ENCODE measurements at regions not wholly inside any gene's neighbourhood (a gene's known extent, or its start where the extent isn't known, plus 50 kb on each side); places are given as distances from the start of the nearest gene placed in this dataset.

GRCh38 chr5:15023266-15023665 lies 151.7 kb upstream of the ANKH start:
- 0% methylated on average over 1 of the region's 1 CpG for WGBS (ENCODE audit: insufficient coverage, insufficient replicate concordance, low lambda C conversion rate, missing lambda C conversion rate)
- no peak overlapping the region for H3K4me2 ChIP-seq (ENCODE audit: control insufficient read depth, insufficient read depth)
- in situ Hi-C loops (cut with MboI) (loop anchor here (25.0 kb wide), 1 partner anchor 661 kb away; no protein-coding TSS in a partner anchor), intact Hi-C loops (cut with micrococcal nuclease; ENCODE audit: unreplicated experiment) (no loop called here)
- no peak overlapping the region for H2AFZ ChIP-seq (ENCODE audit: control insufficient read depth, low read depth, low read length)
- H3K27ac ChIP-seq (ENCODE audit: control insufficient read depth, insufficient read depth): no peak overlapping the region
- ChIA-PET CTCF (interaction anchor here (0.8 kb wide), 1 partner anchor 9 kb away, joined by 4 read pairs; no protein-coding TSS in a partner anchor), SMC1A (ENCODE audit: uncharacterized antibody, unreplicated experiment) (interaction anchor here (0.8 kb wide), 1 partner anchor 302 kb away, joined by 3 read pairs; no protein-coding TSS in a partner anchor), RAD21 (ENCODE audit: unreplicated experiment) (no interaction called here), POLR2A (no interaction called here)
- no peaks in the 10 kb centered on the region for H3K36me3 ChIP-seq (ENCODE audit: control insufficient read depth in 2 of 2, insufficient read depth in 2 of 2, low read length in 1 of 2)
- no peak overlapping the region for H3K9ac ChIP-seq (ENCODE audit: control insufficient read depth, insufficient read depth, low read length)
- H3K9me3 ChIP-seq (replicated peaks; ENCODE audit: control insufficient read depth, insufficient read depth, low read length): no peaks in the 10 kb centered on the region
- DNase-seq (ENCODE audit: low read depth, low spot score) (no peak), ATAC-seq (no peak), FAIRE-seq (no peak)
- H3K4me1 ChIP-seq (ENCODE audit: control insufficient read depth, insufficient read depth, low read length): no peaks in the 10 kb centered on the region
- no peaks in the 10 kb centered on the region; a peak in 1 of 4 replicates for H3K27me3 ChIP-seq (replicated peaks in 1 of 2; ENCODE audit: control insufficient read depth in 2 of 2, insufficient read depth in 2 of 2, low read length in 1 of 2)
- BruUV-seq (replicated peaks): no TSS peak
- H3K4me3 ChIP-seq: no peak overlapping the region
- H3K79me2 ChIP-seq (ENCODE audit: control insufficient read depth, insufficient read depth, low read length): no peaks in the 10 kb centered on the region
- H4K20me1 ChIP-seq (ENCODE audit: control insufficient read depth, insufficient read depth): no peaks in the 10 kb centered on the region
- TF ChIP-seq SRF (IDR thresholded peaks at IDR 0.05; ENCODE audit: low read depth in 2 of 2, low read length in 2 of 2): no peak
- no peak for TF ChIP-seq NFYB (IDR thresholded peaks at IDR 0.05; ENCODE audit: insufficient read depth, low read depth, low read length)
- TF ChIP-seq ZBTB40 (IDR thresholded peaks at IDR 0.05; ENCODE audit: borderline replicate concordance): no peak
- no peak for TF ChIP-seq GABPA (IDR thresholded peaks at IDR 0.05; ENCODE audit: low read depth)
- TF ChIP-seq, protein P1, sequence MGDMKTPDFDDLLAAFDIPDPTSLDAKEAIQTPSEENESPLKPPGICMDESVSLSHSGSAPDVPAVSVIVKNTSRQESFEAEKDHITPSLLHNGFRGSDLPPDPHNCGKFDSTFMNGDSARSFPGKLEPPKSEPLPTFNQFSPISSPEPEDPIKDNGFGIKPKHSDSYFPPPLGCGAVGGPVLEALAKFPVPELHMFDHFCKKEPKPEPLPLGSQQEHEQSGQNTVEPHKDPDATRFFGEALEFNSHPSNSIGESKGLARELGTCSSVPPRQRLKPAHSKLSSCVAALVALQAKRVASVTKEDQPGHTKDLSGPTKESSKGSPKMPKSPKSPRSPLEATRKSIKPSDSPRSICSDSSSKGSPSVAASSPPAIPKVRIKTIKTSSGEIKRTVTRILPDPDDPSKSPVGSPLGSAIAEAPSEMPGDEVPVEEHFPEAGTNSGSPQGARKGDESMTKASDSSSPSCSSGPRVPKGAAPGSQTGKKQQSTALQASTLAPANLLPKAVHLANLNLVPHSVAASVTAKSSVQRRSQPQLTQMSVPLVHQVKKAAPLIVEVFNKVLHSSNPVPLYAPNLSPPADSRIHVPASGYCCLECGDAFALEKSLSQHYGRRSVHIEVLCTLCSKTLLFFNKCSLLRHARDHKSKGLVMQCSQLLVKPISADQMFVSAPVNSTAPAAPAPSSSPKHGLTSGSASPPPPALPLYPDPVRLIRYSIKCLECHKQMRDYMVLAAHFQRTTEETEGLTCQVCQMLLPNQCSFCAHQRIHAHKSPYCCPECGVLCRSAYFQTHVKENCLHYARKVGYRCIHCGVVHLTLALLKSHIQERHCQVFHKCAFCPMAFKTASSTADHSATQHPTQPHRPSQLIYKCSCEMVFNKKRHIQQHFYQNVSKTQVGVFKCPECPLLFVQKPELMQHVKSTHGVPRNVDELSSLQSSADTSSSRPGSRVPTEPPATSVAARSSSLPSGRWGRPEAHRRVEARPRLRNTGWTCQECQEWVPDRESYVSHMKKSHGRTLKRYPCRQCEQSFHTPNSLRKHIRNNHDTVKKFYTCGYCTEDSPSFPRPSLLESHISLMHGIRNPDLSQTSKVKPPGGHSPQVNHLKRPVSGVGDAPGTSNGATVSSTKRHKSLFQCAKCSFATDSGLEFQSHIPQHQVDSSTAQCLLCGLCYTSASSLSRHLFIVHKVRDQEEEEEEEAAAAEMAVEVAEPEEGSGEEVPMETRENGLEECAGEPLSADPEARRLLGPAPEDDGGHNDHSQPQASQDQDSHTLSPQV (IDR thresholded peaks at IDR 0.05): no peak
- no peak for TF ChIP-seq WRNIP1 (IDR thresholded peaks at IDR 0.05; ENCODE audit: borderline replicate concordance, low read depth, low read length)
- TF ChIP-seq RB1 (IDR thresholded peaks at IDR 0.05; ENCODE audit: borderline replicate concordance): no peak
- TF ChIP-seq NR2C1 (IDR thresholded peaks at IDR 0.05): no peak
- TF ChIP-seq ASH2L (IDR thresholded peaks at IDR 0.05; ENCODE audit: borderline replicate concordance, low read depth): no peak
- TF ChIP-seq, protein P2, sequence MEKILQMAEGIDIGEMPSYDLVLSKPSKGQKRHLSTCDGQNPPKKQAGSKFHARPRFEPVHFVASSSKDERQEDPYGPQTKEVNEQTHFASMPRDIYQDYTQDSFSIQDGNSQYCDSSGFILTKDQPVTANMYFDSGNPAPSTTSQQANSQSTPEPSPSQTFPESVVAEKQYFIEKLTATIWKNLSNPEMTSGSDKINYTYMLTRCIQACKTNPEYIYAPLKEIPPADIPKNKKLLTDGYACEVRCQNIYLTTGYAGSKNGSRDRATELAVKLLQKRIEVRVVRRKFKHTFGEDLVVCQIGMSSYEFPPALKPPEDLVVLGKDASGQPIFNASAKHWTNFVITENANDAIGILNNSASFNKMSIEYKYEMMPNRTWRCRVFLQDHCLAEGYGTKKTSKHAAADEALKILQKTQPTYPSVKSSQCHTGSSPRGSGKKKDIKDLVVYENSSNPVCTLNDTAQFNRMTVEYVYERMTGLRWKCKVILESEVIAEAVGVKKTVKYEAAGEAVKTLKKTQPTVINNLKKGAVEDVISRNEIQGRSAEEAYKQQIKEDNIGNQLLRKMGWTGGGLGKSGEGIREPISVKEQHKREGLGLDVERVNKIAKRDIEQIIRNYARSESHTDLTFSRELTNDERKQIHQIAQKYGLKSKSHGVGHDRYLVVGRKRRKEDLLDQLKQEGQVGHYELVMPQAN (conservative IDR thresholded peaks at IDR 0.05): no peak
- TF ChIP-seq EGR1 (IDR thresholded peaks at IDR 0.05; ENCODE audit: borderline replicate concordance in 1 of 2, low read depth in 2 of 2, low read length in 2 of 2): no peak
- TF ChIP-seq IRF3 (IDR thresholded peaks at IDR 0.05): no peak
- TF ChIP-seq ZBED1 (IDR thresholded peaks at IDR 0.05; ENCODE audit: borderline replicate concordance): no peak
